ENCODE measurements at regions not wholly inside any gene's neighbourhood (a gene's known extent, or its start where the extent isn't known, plus 50 kb on each side); places are given as distances from the start of the nearest gene placed in this dataset.
"Not testable (repeated sequence)": the region's sequence is repeated elsewhere in the genome, so short reads cannot be mapped to it uniquely, and the experiment has no call there.

GRCh38 chr1:182225755-182226154 is 164.2 kb upstream of the ZNF648 start:
- not testable (repeated sequence) for DNase-seq

GRCh38 chr1:182221990-182222389 is 160.5 kb upstream of the ZNF648 start:
- DNase-seq: not testable (repeated sequence)

GRCh38 chr1:182221367-182221766 is 159.9 kb upstream of the ZNF648 start:
- DNase-seq: not testable (repeated sequence)

GRCh38 chr1:182217967-182218366 is 156.5 kb upstream of the ZNF648 start:
- DNase-seq: no peak

- DNase-seq: no peak
Observed at GRCh38 chr1:182217071-182217470, 155.6 kb upstream of the ZNF648 start.

GRCh38 chr1:182215764-182216163 is 154.3 kb upstream of the ZNF648 start:
- DNase-seq: no peak

- no peak for DNase-seq
Observed at GRCh38 chr1:182213163-182213562, 151.7 kb upstream of the ZNF648 start.

GRCh38 chr1:182211386-182211785 is 149.9 kb upstream of the ZNF648 start:
- no peak for DNase-seq

GRCh38 chr1:182210417-182210816 is 148.9 kb upstream of the ZNF648 start:
- no peak for DNase-seq

GRCh38 chr1:182207300-182207699 is 145.8 kb upstream of the ZNF648 start:
- no peak for DNase-seq

- DNase-seq: no peak
Observed at GRCh38 chr1:182206626-182207239, 145.2 kb upstream of the ZNF648 start.

- no peak for DNase-seq
Observed at GRCh38 chr1:182205351-182206022, 144.0 kb upstream of the ZNF648 start.

GRCh38 chr1:182203191-182203875 is 141.8 kb upstream of the ZNF648 start:
- no peak for DNase-seq

- not testable (repeated sequence) for DNase-seq
Observed at GRCh38 chr1:182201490-182201889, 140.0 kb upstream of the ZNF648 start.

GRCh38 chr1:182200025-182200812 is 138.7 kb upstream of the ZNF648 start:
- no peak for DNase-seq

- no peak for DNase-seq
Observed at GRCh38 chr1:182198006-182198605, 136.6 kb upstream of the ZNF648 start.

- DNase-seq: no peak
Observed at GRCh38 chr1:182196897-182197870, 135.7 kb upstream of the ZNF648 start.

- no peak for DNase-seq
Observed at GRCh38 chr1:182195733-182196132, 134.2 kb upstream of the ZNF648 start.

GRCh38 chr1:182193908-182194550 is 132.5 kb upstream of the ZNF648 start:
- DNase-seq: no peak

- no peak for DNase-seq
Observed at GRCh38 chr1:182192966-182193365, 131.5 kb upstream of the ZNF648 start.

GRCh38 chr1:182192215-182192614 is 130.7 kb upstream of the ZNF648 start:
- DNase-seq: no peak

Data from NCI-H1436 treated with DMSO at 0.1 percent for 48 hours (cell line).